HEK293 (cell line): ENCODE measurements at regions not wholly inside any gene's neighbourhood (a gene's known extent, or its start where the extent isn't known, plus 50 kb on each side); places are given as distances from the start of the nearest gene placed in this dataset.
"Not testable (repeated sequence)": the region's sequence is repeated elsewhere in the genome, so short reads cannot be mapped to it uniquely, and the experiment has no call there.

Experiments used
- CTCF ChIA-PET: fragments of 350-600 bp; formaldehyde crosslinking; extraction: SDS; loops from one replicate; lab custom pipeline; 2021; ENCODE audit warnings: antibody characterized with exemption; lab: Yijun Ruan, JAX
- POLR2A ChIA-PET: fragments of 300-600 bp; formaldehyde crosslinking; extraction: SDS; loops from one replicate; lab custom pipeline; 2020; ENCODE audit warnings: antibody characterized with exemption, inconsistent platforms; lab: Yijun Ruan, JAX
- H3K27ac ChIP-seq: fragments of 200-500 bp; sonication (Bioruptor generic); 2 replicates; pipeline ENCODE4 v1.5.1; 2014; ENCODE audit warnings: low read depth, low read length, control low read depth, inconsistent platforms; ENCODE audit errors: extremely low read depth
- H3K36me3 ChIP-seq, 2 experiments: fragments of 200-500 bp in 1 of 2; sonication (Bioruptor generic) in 1 of 2; 1 replicate in 1 of 2; 2 replicates in 1 of 2; pipeline ENCODE4 v1.5.1; 2014 to 2017; ENCODE audit warnings: inconsistent platforms in 2 of 2, low read length in 2 of 2; ENCODE audit not compliant: control insufficient read depth in 2 of 2, insufficient read depth in 1 of 2
- H3K4me1 ChIP-seq: fragments of 200-500 bp; sonication (Bioruptor generic); 2 replicates; pipeline ENCODE4 v1.5.1; 2014; ENCODE audit warnings: mild to moderate bottlenecking, low read length, inconsistent platforms; ENCODE audit not compliant: control insufficient read depth, insufficient read depth
- H3K4me3 ChIP-seq: 2 replicates; pipeline ENCODE4 v1.5.1; 2011; ENCODE audit warnings: low read depth, mild to moderate bottlenecking, control low read depth, low read length, moderate library complexity
- H3K9me3 ChIP-seq: fragments of 200-500 bp; sonication (Bioruptor generic); 2 replicates; pipeline ENCODE4 v1.5.1; 2014; ENCODE audit warnings: low read depth, low read length, inconsistent platforms; ENCODE audit not compliant: control insufficient read depth, insufficient read depth
- BCL6B ChIP-seq: fragments of 450-650 bp; formaldehyde crosslinking; IDR thresholded peaks from 2 replicates; pipeline ENCODE4 v1.5.1; 2017; ENCODE audit warnings: missing biosample characterization, missing genetic modification characterization
- KLF16 ChIP-seq: fragments of 450-650 bp; formaldehyde crosslinking; IDR thresholded peaks from 2 replicates; pipeline ENCODE4 v1.5.1; 2017; ENCODE audit warnings: missing biosample characterization, missing genetic modification characterization
- KLF8 ChIP-seq: fragments of 450-650 bp; formaldehyde crosslinking; IDR thresholded peaks from 2 replicates; pipeline ENCODE4 v1.5.1; 2016; ENCODE audit warnings: missing biosample characterization, missing genetic modification characterization
- SP3 ChIP-seq: fragments of 450-650 bp; formaldehyde crosslinking; IDR thresholded peaks from 2 replicates; pipeline ENCODE4 v1.5.1; 2016; ENCODE audit warnings: missing biosample characterization, missing genetic modification characterization
- SP7 ChIP-seq: fragments of 450-650 bp; formaldehyde crosslinking; IDR thresholded peaks from 2 replicates; pipeline ENCODE4 v1.5.1; 2016; ENCODE audit warnings: missing biosample characterization, missing genetic modification characterization
- TCF7L2 ChIP-seq: IDR thresholded peaks from 2 replicates; pipeline ENCODE4 v1.6.1; 2011; ENCODE audit warnings: low read depth, mild to moderate bottlenecking, inconsistent platforms, low read length, moderate library complexity, borderline replicate concordance
- ZIC2 ChIP-seq: fragments of 450-650 bp; formaldehyde crosslinking; IDR thresholded peaks from 2 replicates; pipeline ENCODE4 v1.5.1; 2016; ENCODE audit warnings: missing biosample characterization, missing genetic modification characterization
- ZNF155 ChIP-seq: fragments of 450-650 bp; formaldehyde crosslinking; IDR thresholded peaks from 2 replicates; pipeline ENCODE4 v1.5.1; 2016; ENCODE audit warnings: missing biosample characterization, missing genetic modification characterization
- ZNF157 ChIP-seq: fragments of 450-650 bp; formaldehyde crosslinking; IDR thresholded peaks from 2 replicates; pipeline ENCODE4 v1.5.1; 2016; ENCODE audit warnings: missing biosample characterization, missing genetic modification characterization
- ZNF19 ChIP-seq: fragments of 450-650 bp; formaldehyde crosslinking; IDR thresholded peaks from 2 replicates; pipeline ENCODE4; 2016; ENCODE audit warnings: missing biosample characterization, missing genetic modification characterization, low read depth
- ZNF423 ChIP-seq: fragments of 450-650 bp; formaldehyde crosslinking; IDR thresholded peaks from 2 replicates; pipeline ENCODE4 v1.5.1; 2016; ENCODE audit warnings: missing biosample characterization, missing genetic modification characterization
- ZNF530 ChIP-seq: fragments of 450-650 bp; formaldehyde crosslinking; IDR thresholded peaks from 2 replicates; pipeline ENCODE4 v1.5.1; 2016; ENCODE audit warnings: low read depth, missing biosample characterization, missing genetic modification characterization
- ZNF626 ChIP-seq: fragments of 450-650 bp; sonication (Bioruptor Pico); formaldehyde crosslinking; IDR thresholded peaks from 2 replicates; pipeline ENCODE4 v1.5.1; 2018; ENCODE audit warnings: missing biosample characterization, missing genetic modification characterization, inconsistent platforms
- ZNF837 ChIP-seq: fragments of 450-650 bp; formaldehyde crosslinking; IDR thresholded peaks from 2 replicates; pipeline ENCODE4 v1.5.1; 2016; ENCODE audit warnings: missing biosample characterization, missing genetic modification characterization
- ZXDB ChIP-seq: fragments of 450-650 bp; formaldehyde crosslinking; IDR thresholded peaks from 2 replicates; pipeline ENCODE4 v1.5.1; 2016; ENCODE audit warnings: missing biosample characterization, missing genetic modification characterization

GRCh38 chr14:39607978-39608377 is 175.7 kb upstream of the FBXO33 start (continued):
- TF ChIP-seq BCL6B (tag by site-specific recombination) (no peak), KLF8 (no peak), ZNF155 (tag by site-specific recombination) (no peak), ZNF530 (no peak), SP7 (no peak), TCF7L2 (no peak), KLF16 (no peak), ZNF626 (no peak)

GRCh38 chr14:39603942-39604341 is 171.7 kb upstream of the FBXO33 start:
- H3K4me3 ChIP-seq: no peak overlapping the region
- TF ChIP-seq ZNF423 (tag by site-specific recombination): no peak
- H3K9me3 ChIP-seq: no peaks in the 10 kb centered on the region

GRCh38 chr14:39593377-39593776 is 161.1 kb upstream of the FBXO33 start:
- ChIA-PET POLR2A (no interaction called here), CTCF (interaction anchor here (0.6 kb wide), 1 partner anchor 19 kb away, joined by 3 read pairs; no protein-coding TSS in a partner anchor)
- no peak overlapping the region for H3K4me3 ChIP-seq
- no peak for TF ChIP-seq ZIC2 (tag by site-specific recombination)
- no peak for TF ChIP-seq SP3 (tag by site-specific recombination)
- TF ChIP-seq ZNF837 (tag by site-specific recombination): no peak
- H3K27ac ChIP-seq: no peak overlapping the region
- no peaks in the 10 kb centered on the region for H3K4me1 ChIP-seq
- H3K9me3 ChIP-seq: no peaks in the 10 kb centered on the region; the same call in 1 of the 2 replicates
- H3K36me3 ChIP-seq: no peaks in the 10 kb centered on the region

More at GRCh38 chr14:39603942-39604341, 171.7 kb upstream of the FBXO33 start:
- Histone ChIP-seq H3K4me1 (no peaks in the 10 kb centered on the region), H3K27ac (no peak overlapping the region), H3K36me3 (no peaks in the 10 kb centered on the region)
- POLR2A ChIA-PET: no interaction called here
- CTCF ChIA-PET: no interaction called here

DNA sequence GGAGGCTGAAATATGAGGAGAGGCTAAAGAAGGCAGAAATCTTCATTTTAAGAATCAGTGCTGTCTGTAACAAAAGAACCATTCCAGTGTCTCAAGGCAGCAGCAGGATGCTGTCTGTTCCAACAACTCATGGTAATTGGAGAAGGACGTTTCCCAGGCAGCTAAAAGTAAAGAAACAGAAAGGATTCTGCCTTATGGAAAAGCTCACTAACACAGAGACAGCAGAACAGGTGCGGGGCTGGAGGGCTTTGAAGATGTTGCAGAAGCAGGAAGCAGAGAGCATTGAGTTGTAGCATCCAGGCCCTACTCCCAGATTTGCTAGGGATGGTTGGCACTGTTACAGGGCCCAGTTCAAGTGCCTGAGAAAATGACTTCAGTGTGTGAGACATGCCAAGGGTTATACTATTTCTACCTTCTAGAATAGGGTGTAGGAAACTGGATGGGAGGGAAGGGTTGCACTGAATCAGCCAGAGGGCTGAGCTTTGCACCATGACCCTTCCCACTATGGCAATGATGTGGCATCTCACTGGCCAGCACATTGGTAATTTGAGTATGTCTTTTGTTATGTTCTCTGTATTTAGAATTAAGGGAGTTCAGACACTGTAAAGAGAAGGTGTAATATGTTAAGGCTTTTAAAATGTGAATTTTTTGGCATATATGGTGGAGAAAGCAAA is 160.0 kb upstream of the FBXO33 start:
- CTCF ChIA-PET: no interaction called here

GRCh38 chr14:39589882-39590281 is 157.6 kb upstream of the FBXO33 start:
- H3K9me3 ChIP-seq, H3K4me3 ChIP-seq, H3K36me3 ChIP-seq, CTCF ChIA-PET, H3K27ac ChIP-seq, H3K4me1 ChIP-seq, POLR2A ChIA-PET: not testable (repeated sequence)

More for the DNA sequence above, 160.0 kb upstream of the FBXO33 start:
- H3K27ac ChIP-seq: no peak overlapping the region
- no peaks in the 10 kb centered on the region for H3K4me1 ChIP-seq
- no peaks in the 10 kb centered on the region for H3K36me3 ChIP-seq
- no peak overlapping the region for H3K4me3 ChIP-seq
- POLR2A ChIA-PET: no interaction called here
- H3K9me3 ChIP-seq: no peaks in the 10 kb centered on the region
- TF ChIP-seq ZXDB (no peak), ZNF19 (tag by site-specific recombination) (no peak), ZNF157 (tag by site-specific recombination) (no peak)
